Retinal pigment epithelial cell (primary cell): ENCODE measurements at regions not wholly inside any gene's neighbourhood (a gene's known extent, or its start where the extent isn't known, plus 50 kb on each side); places are given as distances from the start of the nearest gene placed in this dataset.
A peak's percentile ranks its signal among the peaks of the same experiment; 100 is the strongest.
"Not testable (repeated sequence)": the region's sequence is repeated elsewhere in the genome, so short reads cannot be mapped to it uniquely, and the experiment has no call there.

Experiments
- DNase-seq: peaks from one replicate; pipeline ENCODE4 v3.0.0-alpha.2; 2010; ENCODE audit warnings: low read depth
- H3K4me3 ChIP-seq: 2 replicates; pipeline ENCODE4 v1.5.1; 2011; ENCODE audit warnings: mild to moderate bottlenecking, low read length, control low read depth, moderate library complexity
- TF ChIP-seq, protein P1 (sequence below): conservative IDR thresholded peaks from 2 replicates; pipeline ENCODE4 v1.5.1; 2011; ENCODE audit warnings: low read depth, low read length, control low read depth, inconsistent platforms

DNA sequence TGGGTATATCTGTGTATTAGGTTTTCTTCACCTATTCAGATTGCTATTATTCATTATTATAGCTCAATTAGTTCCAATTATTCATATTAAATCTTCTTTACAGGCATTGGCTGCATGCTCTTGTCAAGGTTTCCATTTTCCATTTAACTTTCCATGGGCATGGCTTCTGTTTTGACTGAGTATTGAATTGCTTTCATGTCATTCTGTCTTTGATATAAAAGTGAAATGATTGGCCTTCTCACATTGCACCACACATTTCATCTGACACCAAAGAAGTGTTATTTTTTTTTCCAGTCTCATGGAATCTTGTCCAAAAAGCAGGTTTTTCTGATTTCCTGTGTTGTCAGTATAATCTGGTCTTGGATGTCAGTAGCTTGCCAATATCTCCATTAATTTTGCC, 1244.3 kb downstream of the RAPGEF2 start:
- TF ChIP-seq, protein P1, sequence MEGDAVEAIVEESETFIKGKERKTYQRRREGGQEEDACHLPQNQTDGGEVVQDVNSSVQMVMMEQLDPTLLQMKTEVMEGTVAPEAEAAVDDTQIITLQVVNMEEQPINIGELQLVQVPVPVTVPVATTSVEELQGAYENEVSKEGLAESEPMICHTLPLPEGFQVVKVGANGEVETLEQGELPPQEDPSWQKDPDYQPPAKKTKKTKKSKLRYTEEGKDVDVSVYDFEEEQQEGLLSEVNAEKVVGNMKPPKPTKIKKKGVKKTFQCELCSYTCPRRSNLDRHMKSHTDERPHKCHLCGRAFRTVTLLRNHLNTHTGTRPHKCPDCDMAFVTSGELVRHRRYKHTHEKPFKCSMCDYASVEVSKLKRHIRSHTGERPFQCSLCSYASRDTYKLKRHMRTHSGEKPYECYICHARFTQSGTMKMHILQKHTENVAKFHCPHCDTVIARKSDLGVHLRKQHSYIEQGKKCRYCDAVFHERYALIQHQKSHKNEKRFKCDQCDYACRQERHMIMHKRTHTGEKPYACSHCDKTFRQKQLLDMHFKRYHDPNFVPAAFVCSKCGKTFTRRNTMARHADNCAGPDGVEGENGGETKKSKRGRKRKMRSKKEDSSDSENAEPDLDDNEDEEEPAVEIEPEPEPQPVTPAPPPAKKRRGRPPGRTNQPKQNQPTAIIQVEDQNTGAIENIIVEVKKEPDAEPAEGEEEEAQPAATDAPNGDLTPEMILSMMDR, result no peak
- no peak overlapping the region for H3K4me3 ChIP-seq
- DNase-seq, result no peak

DNA sequence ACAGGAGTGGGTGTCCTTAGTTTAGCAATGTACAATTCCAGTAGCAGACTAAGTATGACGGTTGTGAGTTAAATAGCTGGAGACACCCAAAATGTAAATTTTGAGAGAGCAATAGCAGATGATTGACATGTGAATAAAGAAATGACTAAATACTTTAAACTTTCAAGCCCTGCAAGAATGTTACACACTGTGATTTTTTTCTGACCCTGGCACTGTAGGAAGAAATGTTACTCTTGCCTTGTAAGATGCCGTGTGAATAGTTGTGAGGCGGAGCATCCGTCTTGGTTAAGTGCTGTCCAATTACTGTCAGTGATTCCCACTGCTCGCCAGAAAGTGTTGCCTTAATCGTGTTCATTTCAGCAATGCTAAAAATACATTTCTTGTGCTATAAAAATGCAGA, 1248.1 kb downstream of the RAPGEF2 start:
- TF ChIP-seq, protein P1, result no peak
- H3K4me3 ChIP-seq, result no peak overlapping the region
- DNase-seq, result peak; percentile 5

DNA sequence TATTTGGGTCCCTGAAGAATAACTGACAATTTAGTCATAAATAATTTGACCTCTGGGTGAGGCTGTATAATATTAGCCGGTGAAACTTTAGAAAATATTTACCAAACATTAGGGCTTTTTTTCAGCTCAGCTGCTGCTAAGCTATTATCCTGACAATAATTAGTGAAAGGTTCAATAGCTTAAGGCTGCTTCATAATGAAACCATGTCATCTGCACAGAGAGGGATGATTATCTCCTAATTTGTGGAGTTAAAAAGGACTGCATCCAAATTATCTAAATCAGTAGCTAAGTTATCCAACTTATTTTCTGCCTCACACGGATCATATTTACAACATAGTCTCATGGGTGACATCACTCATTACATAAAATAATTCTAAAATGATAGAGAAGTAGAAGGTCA, 1249.8 kb downstream of the RAPGEF2 start:
- DNase-seq, result no peak
- H3K4me3 ChIP-seq, result no peak overlapping the region
- TF ChIP-seq, protein P1, result no peak

DNA sequence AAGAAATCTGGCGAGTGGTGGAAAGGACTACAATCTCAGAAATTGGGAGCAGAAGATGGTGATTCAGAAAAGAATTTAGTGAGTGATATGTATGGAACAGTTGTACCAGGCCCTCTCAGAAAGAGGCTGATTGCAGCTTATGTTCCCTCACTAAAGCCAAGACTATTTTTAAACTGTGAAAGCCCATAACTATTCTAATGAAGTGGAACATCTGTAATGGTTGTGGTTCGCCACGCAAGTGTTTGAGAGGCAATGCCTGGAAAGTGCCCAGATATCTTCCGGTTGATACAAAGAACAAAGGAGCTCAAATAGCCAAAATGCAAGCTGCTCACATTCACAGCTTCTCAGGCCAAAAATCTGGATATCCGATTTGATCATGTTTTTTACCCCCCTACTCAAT, 1250.7 kb downstream of the RAPGEF2 start:
- TF ChIP-seq, protein P1, result no peak
- H3K4me3 ChIP-seq, result no peak overlapping the region
- no peak for DNase-seq

DNA sequence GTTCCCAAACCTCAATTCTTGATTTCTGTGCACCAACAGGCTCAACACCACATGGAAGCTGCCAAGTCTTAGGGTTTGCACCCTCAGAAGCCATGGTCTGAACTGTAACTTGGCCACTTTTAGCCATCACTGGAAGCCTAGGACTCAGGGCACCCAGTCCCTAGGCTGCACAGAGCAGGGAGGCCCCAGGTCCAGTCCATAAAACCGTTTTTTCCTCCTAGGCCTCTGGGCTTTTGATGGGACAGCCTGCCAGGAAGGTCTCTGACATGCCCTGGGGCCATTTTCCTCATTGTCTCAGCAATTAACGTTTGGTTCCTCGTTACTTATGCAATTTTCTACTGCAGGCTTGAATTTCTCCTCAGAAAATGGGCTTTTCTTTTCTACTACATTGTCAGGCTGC, 1259.6 kb downstream of the RAPGEF2 start:
- DNase-seq, result no peak
- TF ChIP-seq, protein P1, result no peak
- no peak overlapping the region for H3K4me3 ChIP-seq

DNA sequence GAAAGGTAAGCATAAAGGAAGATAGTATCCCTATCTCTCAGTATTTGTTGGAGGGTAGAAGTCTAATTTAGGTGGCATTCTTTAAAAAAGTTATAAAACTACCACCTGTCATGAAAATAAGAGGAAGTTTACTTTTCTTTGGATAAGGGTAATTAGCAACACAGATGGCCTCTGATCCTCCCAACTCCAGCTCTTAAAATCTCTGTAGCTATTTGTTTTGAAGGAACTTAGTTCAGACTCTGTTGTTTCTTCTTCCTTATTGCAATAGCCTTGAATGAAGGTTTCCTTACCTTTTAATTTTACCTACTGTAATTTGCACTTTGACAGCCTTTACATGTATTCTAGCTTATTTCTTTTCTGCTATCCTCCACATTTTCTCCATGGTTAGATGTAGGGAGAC, 1261.3 kb downstream of the RAPGEF2 start:
- TF ChIP-seq, protein P1, result no peak
- no peak overlapping the region for H3K4me3 ChIP-seq
- DNase-seq, result no peak

DNA sequence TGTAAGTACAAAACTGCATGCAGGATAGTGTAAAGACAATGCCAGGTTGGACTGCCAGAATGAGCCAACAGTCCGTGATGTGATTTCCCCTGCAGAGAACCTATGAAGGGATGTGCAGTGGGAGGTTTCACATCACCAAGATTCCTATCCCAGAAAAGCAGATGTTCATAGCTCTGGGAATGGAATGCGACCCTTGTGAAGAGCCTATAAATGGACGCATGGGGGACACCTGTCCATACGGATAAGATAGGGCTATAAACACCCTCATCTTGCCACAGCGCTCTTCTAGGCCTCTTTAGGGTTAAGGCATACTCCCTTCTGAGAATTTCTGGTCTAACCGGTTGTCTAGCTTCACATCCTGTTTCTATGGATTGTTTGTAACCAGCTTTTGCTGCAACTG, 1261.8 kb downstream of the RAPGEF2 start:
- not testable (repeated sequence) for H3K4me3 ChIP-seq, DNase-seq

DNA sequence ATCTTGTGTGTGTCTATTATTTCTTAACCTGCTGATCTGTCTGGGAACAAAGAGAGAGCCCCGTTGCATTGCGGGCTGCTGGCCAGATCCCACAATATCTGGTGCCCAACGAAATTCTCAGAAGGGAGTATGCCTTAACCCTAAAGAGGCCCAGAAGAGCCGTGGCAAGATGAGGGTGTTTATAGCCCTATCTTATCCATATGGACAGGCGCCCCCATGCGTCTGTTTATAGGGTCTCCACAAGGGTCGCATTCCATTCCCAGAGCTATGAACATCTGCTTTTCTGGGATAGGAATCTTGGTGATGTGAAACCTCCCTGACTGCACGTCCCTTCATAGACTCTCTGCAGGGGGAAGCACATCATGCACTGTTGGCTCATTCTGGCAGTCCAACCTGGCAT, 1262.5 kb downstream of the RAPGEF2 start:
- DNase-seq, H3K4me3 ChIP-seq: not testable (repeated sequence)
